Pancreas (tissue), 10 donors: ENCODE measurements at regions not wholly inside any gene's neighbourhood (a gene's known extent, or its start where the extent isn't known, plus 50 kb on each side); places are given as distances from the start of the nearest gene placed in this dataset.

Source experiments
- ATAC-seq, 4 donors: fragments of 200-7000 bp; cut with Tn5 transposase; one replicate each; pipeline versions ENCODE4 v1.8.0 to v1.9.1; 2020; ENCODE audit warnings: mild to moderate bottlenecking in 4 of 4, moderate library complexity in 4 of 4
- DNase-seq, 6 donors: peaks; one replicate each; pipeline ENCODE4 v3.0.0-alpha.2; 2020
- FAIRE-seq: peaks from 2 replicates; lab custom pipeline; 2012; peaks lifted over from hg19 to GRCh38; lab: Jason Lieb, UNC
- H3K27ac ChIP-seq, 4 donors: fragments of 200-600 bp; sonication (generic); 1 replicate in 3 of 4; 2 replicates in 1 of 4; pipeline versions ENCODE4 v1.5.0 to v1.8.0; 2020
- H3K27me3 ChIP-seq, 4 donors: fragments of 200-600 bp; one replicate each; pipeline ENCODE4 v1.8.0; 2021
- H3K36me3 ChIP-seq, 3 donors: fragments of 200-600 bp; sonication (generic) in 1 of 3; one replicate each; pipeline versions ENCODE4 v1.5.0 to v1.8.0; 2020 to 2021
- H3K4me1 ChIP-seq, 3 donors: fragments of 200-600 bp; one replicate each; pipeline ENCODE4 v1.8.0; 2021
- H3K4me3 ChIP-seq, 4 donors: fragments of 200-600 bp; sonication (generic) in 2 of 4; one replicate each; pipeline versions ENCODE4 v1.5.0 to v1.8.0; 2020 to 2021
- H3K9me3 ChIP-seq, 4 donors: fragments of 200-600 bp; one replicate each; pipeline ENCODE4 v1.8.0; 2021
- WGBS, 2 donors: extraction: QIAGEN DNeasy Blood & Tissue Kit; methylation state at CpG; one replicate each; pipeline ENCODE4 v1.1.7; 2013; 5-methylcytosine and 5-hydroxymethylcytosine counted together
- intact Hi-C, 3 donors: fragments of 100-400 bp; cut with DNase I; formaldehyde crosslinking; loops; one replicate each; pipeline versions ENCODE4 v1.11.1 to v1.14.2; 2022
- TF ChIP-seq, protein P1 (sequence below), 4 donors: fragments of 200-600 bp; sonication (generic) in 3 of 4; IDR thresholded peaks; one replicate each; pipeline versions ENCODE4 v1.5.0 to v1.8.0; 2021; ENCODE audit warnings: antibody characterized with exemption in 4 of 4
- donor health status: healthy with polysubstance abuse.
- donor health status: DM: no; HTN: no; CAD: no; lungs with moderate emphysema.
- donor health status: DM: no; HTN: no; CAD: no.
- donor health status: control.
- donor health status: control.
- donor health status: Bipolar disorder and iron deficiency.
- donor health status: DM: yes; HTN: yes; CAD: no.
- donor health status: DM: no; HTN: no; CAD: no.
- donor health status: DM: no; HTN: no; CAD: no.
- donor health status: DM: yes; HTN: yes; CAD: no.

DNA sequence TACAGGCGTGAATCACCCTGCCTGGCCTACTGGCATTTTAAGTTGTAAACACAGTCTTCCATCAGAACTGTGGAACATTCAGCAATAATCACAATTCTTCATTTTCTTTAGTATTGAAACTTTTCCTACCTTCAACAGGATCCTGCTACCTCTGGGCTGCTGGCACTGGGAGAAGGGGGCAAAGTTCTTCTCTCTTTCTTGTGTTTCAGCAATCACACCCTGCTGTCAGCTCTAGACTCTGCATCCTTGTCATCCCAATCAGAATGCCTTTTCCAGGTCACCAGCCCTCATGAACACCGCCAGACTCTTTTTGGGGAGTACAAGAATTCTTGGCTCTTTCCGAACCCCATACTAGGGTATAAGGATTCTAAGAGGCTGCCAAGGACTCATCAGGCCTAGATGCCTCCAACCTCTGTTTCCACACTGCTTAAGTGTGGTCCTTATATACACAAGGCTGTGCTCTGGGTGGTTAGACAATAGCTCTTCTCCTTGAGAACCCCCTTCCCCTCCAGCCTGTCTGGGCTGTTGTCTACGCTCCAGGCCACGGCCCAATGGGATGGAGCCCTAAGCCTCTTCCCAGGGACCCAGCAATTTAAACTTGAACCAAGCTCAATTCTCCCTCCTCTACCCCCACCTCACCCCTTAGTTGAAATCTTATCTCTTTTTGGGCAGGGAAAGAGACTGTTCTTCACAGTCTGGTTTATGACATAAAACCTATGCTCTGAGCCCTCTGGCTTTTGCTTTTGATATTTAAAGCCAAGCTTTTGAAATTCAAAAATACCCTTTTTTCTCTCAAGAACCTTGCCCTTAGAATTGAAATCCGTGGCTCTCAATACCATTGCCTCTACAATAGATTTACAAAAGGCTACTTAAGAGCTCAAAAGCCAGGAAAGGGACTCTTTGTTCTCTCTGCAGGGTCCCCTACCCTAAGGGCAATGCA lies 327.4 kb downstream of the BUD13 start:
- H3K36me3 ChIP-seq, result no peaks in the 10 kb centered on the region
- DNase-seq (no peak), ATAC-seq (no peak), FAIRE-seq (no peak)
- H3K4me1 ChIP-seq, result no peaks in the 10 kb centered on the region
- intact Hi-C loops, result no loop called here
- 67 to 70% methylated on average over 6 of the region's 6 CpGs for WGBS, 2 donors
- no peaks in the 10 kb centered on the region for H3K27me3 ChIP-seq
- TF ChIP-seq, protein P1, sequence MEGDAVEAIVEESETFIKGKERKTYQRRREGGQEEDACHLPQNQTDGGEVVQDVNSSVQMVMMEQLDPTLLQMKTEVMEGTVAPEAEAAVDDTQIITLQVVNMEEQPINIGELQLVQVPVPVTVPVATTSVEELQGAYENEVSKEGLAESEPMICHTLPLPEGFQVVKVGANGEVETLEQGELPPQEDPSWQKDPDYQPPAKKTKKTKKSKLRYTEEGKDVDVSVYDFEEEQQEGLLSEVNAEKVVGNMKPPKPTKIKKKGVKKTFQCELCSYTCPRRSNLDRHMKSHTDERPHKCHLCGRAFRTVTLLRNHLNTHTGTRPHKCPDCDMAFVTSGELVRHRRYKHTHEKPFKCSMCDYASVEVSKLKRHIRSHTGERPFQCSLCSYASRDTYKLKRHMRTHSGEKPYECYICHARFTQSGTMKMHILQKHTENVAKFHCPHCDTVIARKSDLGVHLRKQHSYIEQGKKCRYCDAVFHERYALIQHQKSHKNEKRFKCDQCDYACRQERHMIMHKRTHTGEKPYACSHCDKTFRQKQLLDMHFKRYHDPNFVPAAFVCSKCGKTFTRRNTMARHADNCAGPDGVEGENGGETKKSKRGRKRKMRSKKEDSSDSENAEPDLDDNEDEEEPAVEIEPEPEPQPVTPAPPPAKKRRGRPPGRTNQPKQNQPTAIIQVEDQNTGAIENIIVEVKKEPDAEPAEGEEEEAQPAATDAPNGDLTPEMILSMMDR (IDR thresholded peaks at IDR 0.05), result no peak
- H3K9me3 ChIP-seq, result no peaks in the 10 kb centered on the region
- H3K4me3 ChIP-seq, result no peak overlapping the region
- no peak overlapping the region for H3K27ac ChIP-seq

DNA sequence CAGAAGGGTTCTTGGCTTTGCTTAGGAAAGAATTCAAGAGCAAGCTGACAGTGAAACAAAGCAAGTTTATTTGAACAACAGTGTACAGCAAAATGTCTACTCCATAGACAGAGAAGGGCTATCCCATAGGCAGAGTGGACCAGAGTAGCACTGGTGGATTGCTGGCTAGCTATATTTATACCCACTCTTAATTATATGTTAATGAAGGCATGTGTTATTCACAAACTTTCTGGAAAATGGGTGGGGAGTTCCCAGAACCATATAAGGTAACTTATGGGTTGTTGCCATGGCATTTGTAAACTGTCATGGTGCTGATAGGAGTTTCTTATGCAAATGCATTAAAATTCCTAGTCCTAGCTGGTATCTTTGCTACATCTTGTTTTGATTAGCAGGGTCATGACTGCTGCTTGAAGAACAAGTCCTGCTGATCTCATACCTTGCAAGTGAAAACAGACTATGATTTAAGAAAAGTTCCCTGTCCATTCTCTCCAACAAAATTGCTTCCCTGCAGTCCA lies 330.5 kb downstream of the BUD13 start:
- Histone ChIP-seq H3K27ac (no peak overlapping the region), H3K4me3 (no peak overlapping the region), H3K27me3 (no peaks in the 10 kb centered on the region), H3K4me1 (no peaks in the 10 kb centered on the region), H3K36me3 (no peaks in the 10 kb centered on the region), H3K9me3 (no peaks in the 10 kb centered on the region)
- no peak for ATAC-seq
- no peak for DNase-seq
- intact Hi-C loops, result no loop called here
- TF ChIP-seq, protein P1 (IDR thresholded peaks at IDR 0.05), result no peak
- no peak for FAIRE-seq

DNA sequence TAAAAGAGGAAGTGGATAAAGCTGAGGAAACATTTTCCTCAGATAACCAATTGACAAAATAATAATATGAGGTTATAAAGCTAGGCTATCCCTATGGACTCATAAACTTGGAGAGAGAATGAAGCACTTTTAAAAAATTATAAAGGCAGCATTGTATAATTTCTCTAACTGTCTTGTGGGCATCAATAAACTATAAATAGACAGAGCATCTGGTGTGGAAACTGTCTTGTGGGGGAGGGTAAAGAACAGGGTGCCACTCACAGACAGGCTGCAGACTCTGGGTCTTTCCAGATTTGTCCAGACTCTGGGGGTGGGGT lies 333.5 kb downstream of the BUD13 start:
- no peak for FAIRE-seq
- Histone ChIP-seq H3K9me3 (no peaks in the 10 kb centered on the region), H3K27ac (no peak overlapping the region), H3K4me3 (no peak overlapping the region), H3K4me1 (no peaks in the 10 kb centered on the region), H3K27me3 (no peaks in the 10 kb centered on the region), H3K36me3 (no peaks in the 10 kb centered on the region)
- intact Hi-C loops, result no loop called here
- no peak for ATAC-seq
- TF ChIP-seq, protein P1 (IDR thresholded peaks at IDR 0.05), result no peak
- DNase-seq, result no peak

DNA sequence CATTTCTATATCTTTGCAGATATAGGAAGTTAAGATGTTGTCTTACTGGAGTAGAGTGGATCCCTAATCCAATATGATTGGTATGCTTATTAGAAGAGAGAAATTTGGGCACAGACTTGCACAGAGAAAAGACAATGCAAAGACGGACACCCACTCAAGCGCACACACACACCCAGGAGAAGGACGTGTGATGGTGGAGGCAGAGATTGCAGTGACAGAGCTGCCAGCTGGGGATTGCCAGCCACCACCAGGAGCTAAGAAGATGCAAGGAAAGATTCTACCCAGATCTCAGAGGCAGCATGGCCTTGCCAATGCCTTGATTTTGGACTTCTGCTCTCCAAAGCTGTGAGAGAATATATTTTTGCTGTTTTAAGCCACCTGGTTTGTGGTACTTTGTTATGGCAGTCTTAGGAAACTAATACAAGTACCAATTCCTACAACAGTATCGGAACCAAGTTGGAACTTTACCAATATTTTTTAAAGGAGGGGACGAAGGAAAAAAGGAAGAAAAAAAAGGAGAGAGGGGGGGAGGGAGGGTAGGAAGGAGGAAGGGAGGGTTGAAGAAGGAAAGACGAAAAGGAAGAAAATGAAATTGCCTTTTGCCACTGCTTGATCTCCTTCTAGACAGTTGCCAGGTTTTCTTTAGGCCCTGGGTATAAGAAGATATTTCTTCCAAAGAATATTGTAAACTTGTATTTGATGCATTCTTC lies 334.0 kb downstream of the BUD13 start:
- Histone ChIP-seq H3K9me3 (no peaks in the 10 kb centered on the region), H3K27ac (no peak overlapping the region), H3K36me3 (no peaks in the 10 kb centered on the region), H3K4me1 (no peaks in the 10 kb centered on the region), H3K27me3 (no peaks in the 10 kb centered on the region), H3K4me3 (no peak overlapping the region)
- intact Hi-C loops, result no loop called here
- WGBS, 2 donors, result 60 to 82% methylated on average over 5 to 6 of the region's 6 CpGs
- TF ChIP-seq, protein P1 (IDR thresholded peaks at IDR 0.05), result no peak
- no peak for DNase-seq
- FAIRE-seq, result no peak
- ATAC-seq, result no peak
